C1 segment of cervical spinal cord (tissue), 14 donors: ENCODE measurements at regions not wholly inside any gene's neighbourhood (a gene's known extent, or its start where the extent isn't known, plus 50 kb on each side); places are given as distances from the start of the nearest gene placed in this dataset.

Experiments used
- DNase-seq, 14 donors: peaks; one replicate each; lab custom pipeline; 2025; lab: John Stamatoyannopoulos, UW

DNA sequence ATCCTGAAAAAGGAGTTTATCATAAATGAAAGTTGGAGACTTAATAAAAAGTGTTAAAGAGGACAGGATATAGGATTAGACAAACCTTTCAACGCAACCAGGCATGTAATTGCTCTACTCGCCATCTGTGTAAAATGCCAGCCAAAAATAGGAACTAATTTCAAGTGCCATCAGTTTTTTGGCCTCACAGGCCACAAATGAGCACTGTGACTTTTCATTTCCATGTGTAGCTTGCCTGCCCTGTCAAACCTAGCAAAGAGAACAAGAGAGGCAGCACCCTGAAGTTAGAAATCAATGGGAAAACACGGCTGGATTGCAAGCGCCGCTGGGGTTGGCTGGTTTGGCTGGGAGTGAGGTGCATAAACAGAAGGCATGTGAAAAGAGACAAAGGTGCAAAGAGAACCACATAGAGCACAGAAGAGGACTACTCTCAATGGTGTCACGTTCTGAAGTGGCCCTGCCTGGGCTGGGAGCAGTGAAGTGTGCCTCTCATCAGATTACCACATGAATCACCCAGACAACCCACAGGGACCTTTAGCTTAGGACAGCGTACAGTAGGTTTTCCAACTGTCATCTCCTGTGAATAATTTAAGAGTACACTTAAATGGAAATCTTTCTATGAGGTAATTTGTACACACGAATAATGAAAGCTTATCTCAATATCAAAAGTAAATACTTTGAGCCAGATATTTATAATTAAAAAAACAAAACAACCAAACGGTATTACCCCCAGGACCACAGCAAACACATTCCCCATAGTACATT lies 78.0 kb upstream of the NHSL1 start:
- peak in 1 of 14 donors; percentile 64 for DNase-seq

- DNase-seq, result no peak
These were observed 80.7 kb upstream of the NHSL1 start for GRCh38 chr6:138580040-138580439.

- DNase-seq, result no peak
These were observed 81.5 kb upstream of the NHSL1 start for GRCh38 chr6:138580801-138581200.

GRCh38 chr6:138582573-138582972 lies 83.3 kb upstream of the NHSL1 start:
- DNase-seq, result no peak

- no peak for DNase-seq
These were observed 87.3 kb upstream of the NHSL1 start for GRCh38 chr6:138586638-138587037.

GRCh38 chr6:138588805-138589434 lies 89.6 kb upstream of the NHSL1 start:
- DNase-seq, result peak in 9 of 14 donors; percentile 9 to 47 (median 26)

- DNase-seq, result peak in 4 of 14 donors; percentile 14 to 41 (median 28)
These were observed 91.8 kb upstream of the NHSL1 start for GRCh38 chr6:138590796-138591709.

GRCh38 chr6:138592749-138593123 lies 93.4 kb upstream of the NHSL1 start:
- no peak for DNase-seq

- DNase-seq, result peak in 2 of 14 donors; percentile 17 to 19
These were observed 94.0 kb upstream of the NHSL1 start for GRCh38 chr6:138593124-138593877.

GRCh38 chr6:138593909-138594757 lies 94.8 kb upstream of the NHSL1 start:
- DNase-seq, result no peak

GRCh38 chr6:138594758-138595140 lies 95.5 kb upstream of the NHSL1 start:
- DNase-seq, result no peak

- DNase-seq, result no peak
These were observed 96.8 kb upstream of the NHSL1 start for GRCh38 chr6:138596126-138596525.

GRCh38 chr6:138596591-138596990 lies 97.3 kb upstream of the NHSL1 start:
- DNase-seq, result no peak

- DNase-seq, result no peak
These were observed 98.0 kb upstream of the NHSL1 start for GRCh38 chr6:138597336-138597735.

DNA sequence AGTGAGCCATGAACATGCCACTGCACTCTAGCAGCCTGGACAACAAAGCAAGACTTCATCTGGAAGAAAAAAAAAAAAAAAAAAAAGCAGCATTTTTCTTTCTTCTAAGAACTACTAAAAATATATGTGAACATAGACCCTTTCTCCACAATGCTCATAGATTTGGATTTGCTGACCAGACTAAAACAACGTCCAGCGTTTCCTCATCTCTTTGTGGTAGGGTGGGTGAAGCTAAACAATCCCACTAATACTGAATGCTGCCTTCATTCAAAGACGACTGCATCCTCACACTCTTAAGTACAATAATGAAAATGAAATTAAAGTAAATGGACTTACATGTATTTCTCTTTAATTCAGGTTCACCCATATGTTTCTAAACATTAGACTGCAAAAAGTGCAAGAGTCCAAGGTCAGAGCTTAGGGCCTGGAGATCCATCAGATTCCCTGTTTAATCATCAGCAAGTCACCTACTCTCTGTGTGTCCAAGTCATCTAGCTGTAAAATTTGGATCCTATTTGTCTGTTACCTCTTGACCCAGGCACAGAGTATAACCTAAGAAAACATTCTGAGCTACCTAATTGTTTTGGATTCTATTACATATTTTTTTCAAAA lies 99.4 kb upstream of the NHSL1 start:
- no peak for DNase-seq

DNA sequence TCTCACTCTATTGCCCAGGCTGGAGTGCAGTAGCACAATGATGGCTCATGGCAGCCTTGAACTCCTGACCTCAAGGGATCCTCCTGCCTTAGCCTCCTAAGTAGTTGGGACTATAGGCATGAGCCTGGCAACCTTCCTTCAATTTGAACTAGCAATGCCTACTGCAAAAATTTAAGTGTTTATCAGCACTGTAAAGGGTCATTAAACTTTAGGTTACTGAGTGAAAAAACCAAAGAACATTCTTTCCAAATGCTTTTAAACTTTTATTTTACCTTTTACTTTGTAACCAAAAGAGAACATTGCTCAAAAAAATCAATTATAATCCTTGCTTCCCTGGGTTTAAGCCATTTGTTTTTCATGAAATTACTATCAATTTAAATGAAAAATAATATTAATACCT lies 101.0 kb upstream of the NHSL1 start:
- no peak for DNase-seq

DNA sequence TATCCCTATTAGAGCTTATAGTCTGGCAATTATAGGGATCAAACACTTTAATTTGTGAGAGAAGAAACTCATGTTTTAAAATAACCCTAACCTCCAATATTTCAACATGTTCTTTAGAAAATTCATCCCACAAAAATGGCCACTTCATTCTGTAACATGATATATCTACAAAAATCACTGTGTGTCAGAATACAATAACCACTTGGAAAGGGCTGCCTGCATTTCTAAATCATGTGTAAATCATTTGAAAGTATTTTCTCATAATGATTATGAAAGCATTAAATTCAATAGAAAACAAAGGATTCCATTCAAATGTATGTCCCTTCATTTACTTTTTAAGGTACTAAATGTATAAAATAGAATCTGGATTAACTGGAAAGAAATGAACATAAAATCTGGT lies 101.4 kb upstream of the NHSL1 start:
- DNase-seq, result no peak

DNA sequence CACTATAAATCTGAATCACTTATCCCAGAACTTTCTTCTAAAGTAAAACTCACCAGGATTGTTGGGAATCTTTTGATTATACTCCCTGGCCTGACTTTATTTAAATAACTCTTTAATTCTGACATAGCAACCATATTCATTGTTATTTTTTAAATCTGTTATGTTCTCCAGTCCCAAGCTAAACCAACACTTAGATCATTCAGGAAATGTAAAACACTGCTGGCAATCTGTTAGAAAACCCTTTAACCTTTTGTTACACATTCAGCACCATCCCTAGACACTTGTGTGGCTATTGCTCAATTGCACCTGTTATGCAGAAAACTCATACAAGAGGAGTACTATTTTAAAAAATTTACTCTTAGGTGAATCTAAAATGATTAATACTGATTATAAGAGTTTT lies 101.8 kb upstream of the NHSL1 start:
- DNase-seq, result no peak

DNA sequence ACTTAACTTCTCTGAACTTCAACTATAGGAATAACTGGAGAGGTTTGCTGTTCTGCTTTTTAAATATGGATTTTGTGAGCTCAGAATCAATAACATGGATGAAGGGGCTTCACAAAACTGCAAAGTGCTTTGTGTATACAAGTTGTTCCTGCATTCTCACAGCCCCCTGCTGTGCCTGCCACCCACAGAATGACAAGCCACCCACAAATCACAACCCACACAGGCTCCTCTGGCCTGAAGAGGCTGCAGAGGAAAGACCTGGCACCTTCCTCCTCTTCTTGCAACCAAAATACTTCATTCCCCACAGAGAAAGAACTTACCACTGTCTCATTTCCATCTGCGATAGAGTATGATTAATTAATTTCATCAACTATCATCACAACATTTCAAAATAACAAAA lies 106.7 kb upstream of the NHSL1 start:
- no peak for DNase-seq
